Activated T-helper 1 cell treated with anti-CD3 and anti-CD28 coated beads, Interleukin-12 subunit alpha, Interleukin-12 subunit beta, Interleukin-2, Interleukin-4 antibody, amounts not matched to agents 30 ng/mL and 10 ng/mL and 1 ng/mL, durations not matched to agents 14 hours and 24 hours and 36 hours (primary cell): ENCODE measurements at regions not wholly inside any gene's neighbourhood (a gene's known extent, or its start where the extent isn't known, plus 50 kb on each side); places are given as distances from the start of the nearest gene placed in this dataset.
"Not testable (repeated sequence)": the region's sequence is repeated elsewhere in the genome, so short reads cannot be mapped to it uniquely, and the experiment has no call there.

ENCODE experiments used
- DNase-seq: peaks from one replicate; pipeline ENCODE4 v3.0.0; 2021; ENCODE audit warnings: low spot score
- H3K27ac Mint-ChIP-seq: one replicate; pipeline ENCODE4 v1.8.0; 2021; ENCODE audit warnings: mild to moderate bottlenecking, mixed read lengths
- H3K27me3 Mint-ChIP-seq: one replicate; pipeline ENCODE4 v1.8.0; 2022; ENCODE audit warnings: mild to moderate bottlenecking, moderate library complexity, mixed read lengths; ENCODE audit not compliant: insufficient read depth
- H3K36me3 Mint-ChIP-seq: one replicate; pipeline ENCODE4 v1.8.0; 2021; ENCODE audit warnings: low read depth, mixed read lengths
- H3K4me1 Mint-ChIP-seq: one replicate; pipeline ENCODE4 v1.8.0; 2021; ENCODE audit warnings: low read depth, mixed read lengths
- H3K4me3 Mint-ChIP-seq: one replicate; pipeline ENCODE4 v1.8.0; 2021; ENCODE audit warnings: mild to moderate bottlenecking, moderate library complexity, mixed read lengths
- H3K9me3 Mint-ChIP-seq: one replicate; pipeline ENCODE4 v1.8.0; 2021; ENCODE audit warnings: mixed read lengths
- intact Hi-C: fragments of 100-400 bp; cut with micrococcal nuclease; formaldehyde crosslinking; loops from one replicate; pipeline ENCODE4 v1.15.1; 2024

DNA sequence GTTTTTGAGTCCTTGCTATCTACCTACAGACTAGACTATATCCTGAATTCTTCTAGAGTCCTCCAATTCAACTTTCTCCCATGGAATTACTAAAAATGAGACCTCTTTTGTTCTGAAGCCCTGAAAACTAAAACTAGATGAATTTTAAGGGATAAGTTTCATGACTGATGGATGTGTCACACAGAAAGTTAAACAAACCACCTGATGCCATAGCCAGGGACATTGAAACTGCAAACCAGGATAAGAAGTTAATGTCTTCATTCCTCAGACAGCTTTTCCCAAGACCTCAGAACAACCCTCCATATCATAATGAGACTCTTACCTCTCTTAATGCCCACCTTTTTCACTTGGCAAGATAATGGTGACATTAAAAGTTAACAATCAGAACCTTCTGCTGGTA lies 81.5 kb upstream of the PTPN13 start:
- Mint-ChIP-seq H3K27me3 (peaks cover 25% of the 10 kb centered on the region), H3K36me3 (no peaks in the 10 kb centered on the region), H3K27ac (no peak overlapping the region), H3K4me3 (no peak overlapping the region), H3K4me1 (no peaks in the 10 kb centered on the region), H3K9me3 (no peaks in the 10 kb centered on the region)
- intact Hi-C loops: no loop called here
- DNase-seq: no peak

DNA sequence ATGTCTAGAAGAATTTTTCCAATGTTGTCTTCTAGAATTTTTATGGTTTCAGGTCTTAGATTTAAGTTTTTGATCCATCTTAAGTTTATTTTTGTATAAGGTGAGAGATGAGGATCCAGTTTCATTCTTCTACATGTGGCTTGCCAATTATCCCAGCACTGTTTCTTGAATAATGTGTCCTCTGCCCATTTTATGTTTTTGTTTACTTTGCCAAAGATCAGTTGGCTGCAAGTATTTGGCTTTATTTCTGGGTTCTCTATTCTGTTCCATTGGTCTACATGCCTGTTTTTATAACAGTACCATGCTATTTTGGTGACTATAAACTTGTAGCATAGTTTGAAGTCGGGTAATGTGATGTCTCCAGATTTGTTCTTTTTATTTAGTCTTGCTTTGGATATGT lies 78.2 kb upstream of the PTPN13 start:
- peaks cover 24% of the 10 kb centered on the region for H3K27me3 Mint-ChIP-seq

DNA sequence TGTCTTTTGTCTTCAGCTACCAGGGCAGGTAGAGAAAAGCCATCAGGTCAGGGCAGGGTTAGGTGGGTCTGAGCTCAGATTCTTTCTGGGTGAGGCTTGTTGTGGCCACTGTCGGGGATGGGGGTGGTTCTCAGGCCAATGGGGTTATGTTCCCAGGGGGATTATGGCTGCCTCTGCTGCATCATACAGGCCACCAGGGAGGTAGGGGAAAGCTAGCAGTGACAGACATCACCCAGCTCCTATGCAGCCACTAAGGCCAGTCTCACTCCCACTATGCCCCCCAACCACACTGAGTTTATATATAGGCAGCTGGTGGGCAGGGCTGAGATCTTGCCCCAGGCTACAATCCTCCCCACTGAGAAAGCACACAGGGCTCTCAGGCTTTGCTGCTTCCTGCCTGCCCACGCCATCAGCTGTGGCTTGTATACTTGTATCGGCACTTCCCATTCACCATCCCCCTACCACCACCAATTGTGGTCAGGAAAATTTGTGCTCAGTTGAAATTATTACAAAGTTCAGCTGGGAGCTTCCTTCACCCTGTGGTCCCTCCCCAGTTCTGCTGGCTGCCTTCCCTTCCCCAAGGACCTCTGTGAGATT lies 72.6 kb upstream of the PTPN13 start:
- Mint-ChIP-seq H3K9me3 (no peaks in the 10 kb centered on the region), H3K27me3 (peaks cover 24% of the 10 kb centered on the region), H3K4me1 (peaks cover 16% of the 10 kb centered on the region), H3K27ac (no peak overlapping the region), H3K4me3 (no peak overlapping the region), H3K36me3 (no peaks in the 10 kb centered on the region)
- DNase-seq: no peak
- intact Hi-C loops: no loop called here

More for the DNA sequence above, 78.2 kb upstream of the PTPN13 start:
- H3K36me3 Mint-ChIP-seq, intact Hi-C loops, H3K4me3 Mint-ChIP-seq, H3K9me3 Mint-ChIP-seq, H3K4me1 Mint-ChIP-seq, DNase-seq, H3K27ac Mint-ChIP-seq: not testable (repeated sequence)

DNA sequence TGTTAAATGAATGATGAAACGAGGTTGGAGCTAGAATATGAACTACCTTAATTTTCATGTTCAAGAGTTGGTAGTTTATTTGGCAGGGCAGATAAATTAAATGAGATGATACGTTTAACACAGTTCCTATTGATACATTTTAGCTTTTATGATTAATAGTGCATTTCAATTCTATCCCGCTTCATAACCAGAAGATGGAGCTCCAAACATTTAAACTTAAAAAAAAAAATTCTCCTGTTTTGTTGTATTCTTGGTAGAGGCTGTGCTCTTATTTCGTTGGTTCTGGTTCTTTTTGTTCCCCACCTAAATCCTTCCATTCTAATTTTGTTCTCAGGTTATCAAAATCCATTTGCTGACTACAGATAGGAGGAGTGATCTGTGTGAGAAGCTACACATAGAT lies 71.8 kb upstream of the PTPN13 start:
- H3K36me3 Mint-ChIP-seq: no peaks in the 10 kb centered on the region
- H3K4me1 Mint-ChIP-seq: peaks cover 16% of the 10 kb centered on the region
- H3K9me3 Mint-ChIP-seq: no peaks in the 10 kb centered on the region
- H3K27ac Mint-ChIP-seq: no peak overlapping the region
- H3K27me3 Mint-ChIP-seq: peaks cover 24% of the 10 kb centered on the region
- intact Hi-C loops: loop anchor here (1.0 to 2.0 kb wide), 2 partner anchors 72 to 373 kb away; partner anchors contain the start of gene PTPN13
- no peak for DNase-seq
- no peak overlapping the region for H3K4me3 Mint-ChIP-seq

DNA sequence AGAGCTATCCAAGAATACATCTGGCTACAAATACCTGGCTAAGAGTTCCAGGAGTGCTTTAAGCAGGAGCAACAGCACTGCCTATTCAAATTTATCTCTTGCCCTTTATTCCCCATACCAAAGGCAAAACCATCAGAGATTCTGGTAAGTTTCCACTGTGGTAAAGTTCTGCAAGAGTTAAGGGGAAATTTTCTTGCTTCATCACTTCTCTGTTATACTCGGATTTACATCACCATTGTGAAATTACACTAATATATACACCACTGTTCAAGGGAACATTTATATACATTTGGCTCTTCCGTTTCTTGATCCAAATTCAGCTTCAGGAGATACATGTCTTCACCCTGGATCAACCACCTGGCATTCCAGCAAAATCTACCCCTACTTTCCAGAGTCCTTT lies 70.8 kb upstream of the PTPN13 start:
- H3K9me3 Mint-ChIP-seq: no peaks in the 10 kb centered on the region
- H3K4me3 Mint-ChIP-seq: no peak overlapping the region
- H3K27me3 Mint-ChIP-seq: peaks cover 27% of the 10 kb centered on the region
- intact Hi-C loops: loop anchor here (2.0 kb wide), 1 partner anchor 71 kb away; the partner anchor contains the start of gene PTPN13
- no peak for DNase-seq
- H3K36me3 Mint-ChIP-seq: no peaks in the 10 kb centered on the region
- no peak overlapping the region for H3K27ac Mint-ChIP-seq
- peaks cover 15% of the 10 kb centered on the region for H3K4me1 Mint-ChIP-seq

GRCh38 chr4:86527713-86528112 lies 66.4 kb upstream of the PTPN13 start:
- H3K9me3 Mint-ChIP-seq, H3K27ac Mint-ChIP-seq, intact Hi-C loops, DNase-seq, H3K4me3 Mint-ChIP-seq, H3K36me3 Mint-ChIP-seq, H3K4me1 Mint-ChIP-seq: not testable (repeated sequence)
- peaks cover 18% of the 10 kb centered on the region for H3K27me3 Mint-ChIP-seq

GRCh38 chr4:86529436-86529835 lies 64.7 kb upstream of the PTPN13 start:
- Mint-ChIP-seq H3K9me3 (no peaks in the 10 kb centered on the region), H3K27ac (no peak overlapping the region), H3K27me3 (peaks cover 15% of the 10 kb centered on the region), H3K4me3 (no peak overlapping the region), H3K4me1 (no peaks in the 10 kb centered on the region), H3K36me3 (no peaks in the 10 kb centered on the region)
- no peak for DNase-seq
- intact Hi-C loops: no loop called here

GRCh38 chr4:86530183-86530582 lies 63.9 kb upstream of the PTPN13 start:
- Mint-ChIP-seq H3K4me1 (no peaks in the 10 kb centered on the region), H3K36me3 (no peaks in the 10 kb centered on the region), H3K4me3 (no peak overlapping the region), H3K27ac (no peak overlapping the region), H3K9me3 (no peaks in the 10 kb centered on the region), H3K27me3 (peaks cover 13% of the 10 kb centered on the region)
- intact Hi-C loops: no loop called here
- DNase-seq: no peak

- Mint-ChIP-seq H3K27ac (no peak overlapping the region), H3K9me3 (no peaks in the 10 kb centered on the region), H3K36me3 (no peaks in the 10 kb centered on the region), H3K4me3 (no peak overlapping the region), H3K4me1 (no peaks in the 10 kb centered on the region), H3K27me3 (peaks cover 6% of the 10 kb centered on the region)
- DNase-seq: no peak
- intact Hi-C loops: no loop called here
Measured at GRCh38 chr4:86531440-86531839, 62.7 kb upstream of the PTPN13 start.

- Mint-ChIP-seq H3K4me1 (no peaks in the 10 kb centered on the region), H3K4me3 (no peak overlapping the region), H3K27me3 (peaks cover 13% of the 10 kb centered on the region), H3K9me3 (no peaks in the 10 kb centered on the region), H3K36me3 (no peaks in the 10 kb centered on the region), H3K27ac (no peak overlapping the region)
- intact Hi-C loops: no loop called here
- no peak for DNase-seq
Measured at GRCh38 chr4:86532851-86533250, 61.3 kb upstream of the PTPN13 start.

GRCh38 chr4:86536151-86536550 lies 58.0 kb upstream of the PTPN13 start:
- Mint-ChIP-seq H3K27ac (no peak overlapping the region), H3K9me3 (no peaks in the 10 kb centered on the region), H3K4me3 (no peak overlapping the region), H3K4me1 (peaks cover 3% of the 10 kb centered on the region), H3K36me3 (no peaks in the 10 kb centered on the region), H3K27me3 (peaks cover 18% of the 10 kb centered on the region)
- intact Hi-C loops: no loop called here
- DNase-seq: no peak

GRCh38 chr4:86542319-86543027 lies 51.6 kb upstream of the PTPN13 start:
- H3K27ac Mint-ChIP-seq: no peak overlapping the region
- DNase-seq: no peak
- H3K4me1 Mint-ChIP-seq: peaks cover 39% of the 10 kb centered on the region
- peaks cover 11% of the 10 kb centered on the region for H3K9me3 Mint-ChIP-seq
- H3K36me3 Mint-ChIP-seq: peaks cover 4% of the 10 kb centered on the region
- no peak overlapping the region for H3K4me3 Mint-ChIP-seq
- intact Hi-C loops: loop anchor here (2.0 to 10.0 kb wide), 5 partner anchors 14 to 1742 kb away; partner anchors contain the start of genes AFF1 and PPM1K
- H3K27me3 Mint-ChIP-seq: peaks cover 16% of the 10 kb centered on the region

- intact Hi-C loops: loop anchor here (2.0 to 10.0 kb wide), 5 partner anchors 14 to 1742 kb away; partner anchors contain the start of genes AFF1 and PPM1K
- peaks cover 10% of the 10 kb centered on the region for H3K27me3 Mint-ChIP-seq
Measured at GRCh38 chr4:86543080-86543479, 51.0 kb upstream of the PTPN13 start.

More at GRCh38 chr4:86543080-86543479, 51.0 kb upstream of the PTPN13 start:
- Mint-ChIP-seq H3K4me3 (peak overlapping the region; percentile 25), H3K9me3 (peaks cover 11% of the 10 kb centered on the region), H3K36me3 (peaks cover 4% of the 10 kb centered on the region), H3K27ac (no peak overlapping the region), H3K4me1 (peaks cover 39% of the 10 kb centered on the region)
- no peak for DNase-seq
